HFFc6 (cell line): ENCODE measurements at regions not wholly inside any gene's neighbourhood (a gene's known extent, or its start where the extent isn't known, plus 50 kb on each side); places are given as distances from the start of the nearest gene placed in this dataset.
A peak's percentile ranks its signal among the peaks of the same experiment; 100 is the strongest.
"Not testable (repeated sequence)": the region's sequence is repeated elsewhere in the genome, so short reads cannot be mapped to it uniquely, and the experiment has no call there.

Experiments used
- DNase-seq: peaks from one replicate; pipeline ENCODE4 v3.0.0-alpha.2; 2018
- H3K27ac Mint-ChIP-seq: 2 replicates; pipeline ENCODE4 v1.8.0; 2020; ENCODE audit warnings: mild to moderate bottlenecking, mixed read lengths
- H3K27me3 Mint-ChIP-seq: 2 replicates; pipeline ENCODE4 v1.8.0; 2021; ENCODE audit warnings: mild to moderate bottlenecking, moderate library complexity, mixed read lengths; ENCODE audit not compliant: insufficient read depth
- H3K36me3 Mint-ChIP-seq: 2 replicates; pipeline ENCODE4 v1.8.0; 2021; ENCODE audit warnings: low read depth, mixed read lengths
- H3K4me1 Mint-ChIP-seq: 2 replicates; pipeline ENCODE4 v1.8.0; 2020; ENCODE audit warnings: low read depth, mixed read lengths
- H3K4me3 Mint-ChIP-seq: 2 replicates; pipeline ENCODE4 v1.8.0; 2020; ENCODE audit warnings: mild to moderate bottlenecking, moderate library complexity, mixed read lengths
- H3K9me3 Mint-ChIP-seq: 2 replicates; pipeline ENCODE4 v1.8.0; 2020; ENCODE audit warnings: mild to moderate bottlenecking, mixed read lengths
- CTCF ChIP-seq: fragments of 200-600 bp; sonication (generic); IDR thresholded peaks from 2 replicates; pipeline ENCODE4 v1.5.0; 2021; ENCODE audit warnings: antibody characterized with exemption, mild to moderate bottlenecking

DNA sequence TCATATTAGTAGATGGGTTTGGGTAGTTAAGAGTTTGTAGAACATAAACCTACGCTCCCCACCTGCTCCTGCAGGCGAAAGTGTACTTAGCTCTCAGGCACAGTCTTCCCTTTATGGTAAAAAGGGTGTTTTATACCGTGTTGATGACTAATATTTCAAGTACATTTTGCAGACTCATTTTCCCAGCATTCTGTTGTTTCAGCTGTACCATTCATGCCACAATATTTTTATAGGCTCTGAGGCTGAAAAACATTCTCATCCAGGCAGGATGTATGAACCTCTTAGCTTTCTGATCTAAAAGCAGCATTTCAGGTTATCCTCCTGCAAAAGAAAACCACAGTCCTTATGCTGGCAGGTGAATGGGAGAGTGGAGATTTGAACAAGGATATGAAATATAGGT, 231.4 kb downstream of the NR2F1-AS1 start:
- peak; percentile 73 for DNase-seq
- no peak overlapping the region for H3K4me3 Mint-ChIP-seq
- H3K27me3 Mint-ChIP-seq = peaks cover 2% of the 10 kb centered on the region
- H3K4me1 Mint-ChIP-seq = peaks cover 15% of the 10 kb centered on the region
- no peaks in the 10 kb centered on the region for H3K36me3 Mint-ChIP-seq
- H3K27ac Mint-ChIP-seq = peak overlapping the region; percentile 42
- no peak for TF ChIP-seq CTCF
- H3K9me3 Mint-ChIP-seq = no peaks in the 10 kb centered on the region

DNA sequence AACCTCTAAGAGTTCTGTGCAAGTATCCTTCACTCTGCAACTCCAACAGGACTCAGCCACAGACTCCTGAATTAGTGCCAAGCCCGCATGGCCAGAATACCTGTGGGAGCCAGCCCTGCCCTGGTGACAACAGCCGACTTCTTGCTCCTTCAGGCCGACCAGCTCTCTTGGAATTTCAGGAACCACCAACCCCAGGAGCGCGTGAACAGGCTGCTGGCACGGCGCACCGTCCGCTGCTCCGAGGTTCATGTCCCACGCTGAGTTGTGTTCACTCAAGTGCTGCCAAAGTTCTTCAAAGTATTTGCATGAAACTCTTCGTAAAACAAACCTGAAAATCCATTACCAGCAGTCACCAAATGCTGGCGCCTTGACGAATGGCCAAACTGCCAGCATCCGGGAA, 232.8 kb downstream of the NR2F1-AS1 start:
- DNase-seq = no peak
- no peak overlapping the region for H3K27ac Mint-ChIP-seq
- H3K36me3 Mint-ChIP-seq = no peaks in the 10 kb centered on the region
- peaks cover 2% of the 10 kb centered on the region for H3K27me3 Mint-ChIP-seq
- no peaks in the 10 kb centered on the region for H3K9me3 Mint-ChIP-seq
- no peak overlapping the region for H3K4me3 Mint-ChIP-seq
- H3K4me1 Mint-ChIP-seq = peaks cover 15% of the 10 kb centered on the region
- no peak for TF ChIP-seq CTCF

GRCh38 chr5:93346850-93347249, 234.2 kb downstream of the NR2F1-AS1 start:
- H3K36me3 Mint-ChIP-seq, DNase-seq, H3K27ac Mint-ChIP-seq, H3K4me3 Mint-ChIP-seq, H3K27me3 Mint-ChIP-seq, H3K9me3 Mint-ChIP-seq: not testable (repeated sequence)
- peaks cover 21% of the 10 kb centered on the region for H3K4me1 Mint-ChIP-seq

DNA sequence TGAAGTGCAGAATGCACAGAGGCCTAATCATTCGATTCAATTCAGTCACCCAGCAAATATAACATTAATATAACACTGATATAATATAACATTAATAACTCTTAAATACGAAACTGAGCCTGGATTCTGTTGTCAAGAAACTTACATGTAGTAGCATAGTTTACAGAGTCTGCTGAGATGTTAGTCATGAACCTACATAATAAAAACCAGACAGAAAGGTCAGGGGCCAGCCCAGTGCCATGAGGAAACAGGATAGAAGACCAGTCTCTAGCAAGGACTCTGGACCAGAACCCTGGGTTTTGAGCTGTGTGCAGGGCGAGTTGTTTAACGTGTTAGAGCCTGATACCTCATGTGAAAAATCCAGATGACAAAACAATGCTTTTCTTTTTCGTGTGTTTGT, 234.7 kb downstream of the NR2F1-AS1 start:
- H3K9me3 Mint-ChIP-seq = no peaks in the 10 kb centered on the region
- no peak for DNase-seq
- H3K4me3 Mint-ChIP-seq = no peak overlapping the region
- no peaks in the 10 kb centered on the region for H3K36me3 Mint-ChIP-seq
- no peak overlapping the region for H3K27ac Mint-ChIP-seq
- TF ChIP-seq CTCF = no peak
- peaks cover 21% of the 10 kb centered on the region for H3K4me1 Mint-ChIP-seq
- H3K27me3 Mint-ChIP-seq = peaks cover 2% of the 10 kb centered on the region

- H3K9me3 Mint-ChIP-seq = no peaks in the 10 kb centered on the region; the same call in 1 of the 2 replicates
- DNase-seq = no peak
- 0 out of 2 replicates have a peak, but pooled peaks cover 5% of the 10 kb centered on the region for H3K36me3 Mint-ChIP-seq
- H3K4me3 Mint-ChIP-seq = no peak overlapping the region
- no peak overlapping the region for H3K27ac Mint-ChIP-seq
- no peak for TF ChIP-seq CTCF
- peaks cover 2% of the 10 kb centered on the region for H3K27me3 Mint-ChIP-seq
- peaks cover 10% of the 10 kb centered on the region; the same call in 1 of the 2 replicates for H3K4me1 Mint-ChIP-seq
These were observed 237.4 kb downstream of the NR2F1-AS1 start for GRCh38 chr5:93343570-93343969.

DNA sequence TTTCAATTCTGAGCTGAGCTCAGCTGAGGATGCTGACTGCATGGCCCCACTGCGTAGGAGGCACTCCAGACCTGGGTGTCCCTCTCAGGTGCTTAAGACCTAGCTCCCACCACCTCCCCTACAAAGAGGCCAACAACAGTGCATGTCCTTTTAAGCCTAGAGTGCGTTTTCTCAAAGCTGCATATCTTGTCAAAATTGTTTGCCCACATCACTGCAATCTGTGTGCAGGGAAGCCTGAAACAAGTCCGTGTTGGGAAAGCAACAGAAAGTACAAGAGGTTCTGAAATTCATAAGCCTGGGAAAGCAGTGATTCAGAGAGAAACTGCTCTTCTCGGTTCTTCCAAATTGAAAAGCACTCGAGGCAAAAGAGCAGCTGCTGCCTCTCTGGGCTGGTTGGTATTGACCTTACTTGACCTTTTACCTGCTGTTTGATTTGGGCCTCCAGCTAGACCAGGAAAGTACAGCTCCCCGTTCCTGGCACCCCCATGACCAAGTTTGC, 238.4 kb downstream of the NR2F1-AS1 start:
- DNase-seq = no peak
- TF ChIP-seq CTCF = no peak
- H3K36me3 Mint-ChIP-seq = 0 out of 2 replicates have a peak, but pooled peaks cover 5% of the 10 kb centered on the region
- H3K9me3 Mint-ChIP-seq = no peaks in the 10 kb centered on the region; the same call in 1 of the 2 replicates
- peaks cover 10% of the 10 kb centered on the region; the same call in 1 of the 2 replicates for H3K4me1 Mint-ChIP-seq
- no peak overlapping the region for H3K27ac Mint-ChIP-seq
- H3K27me3 Mint-ChIP-seq = peaks cover 2% of the 10 kb centered on the region; the same call in 1 of the 2 replicates
- no peak overlapping the region for H3K4me3 Mint-ChIP-seq
